Ishikawa (cell line): ENCODE measurements at regions not wholly inside any gene's neighbourhood (a gene's known extent, or its start where the extent isn't known, plus 50 kb on each side); places are given as distances from the start of the nearest gene placed in this dataset.

Experiments
- CEBPB ChIP-seq: IDR thresholded peaks from 2 replicates; pipeline ENCODE4 v1.6.1; 2012
- CREB1 ChIP-seq: IDR thresholded peaks from 2 replicates; pipeline ENCODE4 v1.6.1; 2012; ENCODE audit warnings: low read depth
- EGR1 ChIP-seq: IDR thresholded peaks from 2 replicates; pipeline ENCODE4 v1.6.1; 2012
- EP300 ChIP-seq: IDR thresholded peaks from 2 replicates; pipeline ENCODE4 v1.6.1; 2012; ENCODE audit warnings: borderline replicate concordance
- FOXM1 ChIP-seq: IDR thresholded peaks from 2 replicates; pipeline ENCODE4 v1.6.1; 2012; ENCODE audit warnings: low read depth, borderline replicate concordance
- NFIC ChIP-seq: IDR thresholded peaks from 2 replicates; pipeline ENCODE4 v1.6.1; 2012
- RAD21 ChIP-seq: IDR thresholded peaks from 2 replicates; pipeline ENCODE4 v1.6.1; 2012; ENCODE audit warnings: low read depth
- REST ChIP-seq: IDR thresholded peaks from 2 replicates; pipeline ENCODE4 v1.6.1; 2012; ENCODE audit warnings: low read depth, mild to moderate bottlenecking
- TAF1 ChIP-seq: IDR thresholded peaks from 2 replicates; pipeline ENCODE4 v1.6.1; 2012; ENCODE audit warnings: low read depth, mild to moderate bottlenecking
- TCF12 ChIP-seq: IDR thresholded peaks from 2 replicates; pipeline ENCODE4 v1.6.1; 2012; ENCODE audit warnings: low read depth
- TEAD4 ChIP-seq: IDR thresholded peaks from 2 replicates; pipeline ENCODE4 v1.6.1; 2012
- USF1 ChIP-seq: IDR thresholded peaks from 2 replicates; pipeline ENCODE4 v1.6.1; 2012
- YY1 ChIP-seq: IDR thresholded peaks from 2 replicates; pipeline ENCODE4 v1.6.1; 2012; ENCODE audit warnings: low read depth
- ZBTB7A ChIP-seq: IDR thresholded peaks from 2 replicates; pipeline ENCODE4 v1.6.1; 2012; ENCODE audit warnings: low read depth
- TF ChIP-seq, protein P1 (sequence below): IDR thresholded peaks from 2 replicates; pipeline ENCODE4 v1.6.1; 2012

DNA sequence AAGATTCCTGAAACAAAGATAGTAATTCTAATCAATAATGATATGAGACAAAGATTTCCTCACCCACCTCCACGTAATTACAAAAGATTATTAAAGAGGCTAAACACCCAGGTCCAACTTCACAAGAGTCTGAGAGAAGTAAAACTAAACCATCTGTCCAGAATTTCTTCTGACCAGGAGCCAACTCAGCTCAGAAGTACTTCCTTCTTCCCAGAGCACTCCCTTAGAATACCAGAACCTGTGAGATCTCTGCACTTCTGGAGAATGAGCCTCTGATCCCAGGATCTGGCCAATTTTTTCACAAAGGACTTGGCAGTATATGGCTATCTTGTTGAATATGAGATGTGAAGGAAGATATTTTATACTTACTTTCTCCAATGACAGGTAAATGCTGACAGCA is 120.6 kb upstream of the PALMD start:
- TF ChIP-seq RAD21 (no peak), CEBPB (no peak), TAF1 (no peak), EGR1 (no peak), TEAD4 (no peak), TCF12 (no peak), USF1 (no peak), FOXM1 (no peak), ZBTB7A (no peak), CREB1 (no peak), NFIC (no peak)
- TF ChIP-seq, protein P1, sequence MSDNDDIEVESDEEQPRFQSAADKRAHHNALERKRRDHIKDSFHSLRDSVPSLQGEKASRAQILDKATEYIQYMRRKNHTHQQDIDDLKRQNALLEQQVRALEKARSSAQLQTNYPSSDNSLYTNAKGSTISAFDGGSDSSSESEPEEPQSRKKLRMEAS = no peak

GRCh38 chr1:99527078-99527477 is 118.8 kb upstream of the PALMD start:
- no peak for TF ChIP-seq TCF12
- TF ChIP-seq RAD21 = peak; percentile 31; the same call in 1 of the 2 replicates

GRCh38 chr1:99527545-99527944 is 118.4 kb upstream of the PALMD start:
- TF ChIP-seq ZBTB7A = no peak
- no peak for TF ChIP-seq EGR1
- no peak for TF ChIP-seq REST
- no peak for TF ChIP-seq TEAD4
- TF ChIP-seq CREB1 = no peak
- no peak for TF ChIP-seq YY1
- TF ChIP-seq RAD21 = no peak
- no peak for TF ChIP-seq FOXM1
- TF ChIP-seq TAF1 = no peak
- TF ChIP-seq CEBPB = no peak
- no peak for TF ChIP-seq NFIC
- TF ChIP-seq USF1 = no peak
- no peak for TF ChIP-seq TCF12

DNA sequence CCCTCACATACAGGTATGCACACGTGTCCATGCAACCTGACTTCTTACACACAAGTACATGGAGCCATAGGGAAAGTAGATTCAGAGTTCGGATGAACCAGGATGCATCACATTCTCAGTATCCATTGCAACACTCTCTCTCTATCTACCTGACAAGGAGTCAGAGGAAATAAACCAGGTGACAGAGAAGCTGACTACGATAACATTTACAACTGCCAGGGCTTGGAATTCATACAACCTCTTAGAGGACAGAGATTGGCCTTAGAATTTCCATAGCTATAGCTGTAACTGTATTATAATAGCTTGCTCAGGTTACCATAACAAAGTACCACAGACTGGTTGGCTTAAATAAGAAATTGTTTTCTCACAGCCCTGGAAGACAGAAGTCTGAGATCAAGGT is 116.9 kb upstream of the PALMD start:
- TF ChIP-seq USF1 = no peak
- TF ChIP-seq NFIC = no peak
- TF ChIP-seq TEAD4 = no peak
- TF ChIP-seq CEBPB = no peak
- TF ChIP-seq YY1 = no peak
- TF ChIP-seq CREB1 = no peak
- TF ChIP-seq ZBTB7A = no peak
- no peak for TF ChIP-seq EGR1
- TF ChIP-seq REST = no peak
- TF ChIP-seq EP300 = no peak
- TF ChIP-seq, protein P1 = no peak
- no peak for TF ChIP-seq TCF12

- TF ChIP-seq TCF12 = no peak
- TF ChIP-seq YY1 = no peak
- TF ChIP-seq RAD21 = no peak
These were observed 114.2 kb upstream of the PALMD start for GRCh38 chr1:99531578-99532275.

- TF ChIP-seq REST (no peak), RAD21 (no peak), YY1 (no peak), TAF1 (no peak), CREB1 (no peak)
These were observed 113.7 kb upstream of the PALMD start for GRCh38 chr1:99532276-99532580.
